GM08714 (cell line): ENCODE measurements at regions not wholly inside any gene's neighbourhood (a gene's known extent, or its start where the extent isn't known, plus 50 kb on each side); places are given as distances from the start of the nearest gene placed in this dataset.
"Not testable (repeated sequence)": the region's sequence is repeated elsewhere in the genome, so short reads cannot be mapped to it uniquely, and the experiment has no call there.

Experiments
- H3K4me3 ChIP-seq: fragments of 200-500 bp; sonication (Bioruptor generic); 2 replicates; pipeline ENCODE4 v1.5.1; 2014; ENCODE audit warnings: mild to moderate bottlenecking, low read length, inconsistent platforms
- ZNF274 ChIP-seq: IDR thresholded peaks from 2 replicates; pipeline ENCODE4 v1.6.1; 2012; ENCODE audit warnings: mild to moderate bottlenecking, low read depth, low read length

DNA sequence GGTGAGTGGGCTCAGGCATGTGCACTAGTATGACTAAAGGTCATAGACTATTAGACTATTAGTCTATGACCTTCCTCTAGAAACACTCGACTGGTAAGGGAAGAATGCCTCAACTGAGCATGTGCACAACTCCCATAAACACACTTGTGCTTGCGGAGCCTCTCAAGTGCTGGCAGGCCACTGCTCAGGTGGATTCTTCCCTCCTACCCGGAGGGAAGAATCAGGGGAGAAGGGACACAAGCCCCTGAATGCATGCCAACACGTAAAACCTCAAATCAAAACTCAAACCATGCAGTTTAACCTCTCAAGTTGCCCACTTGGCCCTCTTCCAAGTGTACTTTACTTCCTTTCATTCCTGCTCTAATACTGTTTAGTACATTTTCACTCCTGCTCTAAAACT lies 287.6 kb upstream of the SGCG start:
- TF ChIP-seq ZNF274, result no peak
- H3K4me3 ChIP-seq, result no peak overlapping the region

DNA sequence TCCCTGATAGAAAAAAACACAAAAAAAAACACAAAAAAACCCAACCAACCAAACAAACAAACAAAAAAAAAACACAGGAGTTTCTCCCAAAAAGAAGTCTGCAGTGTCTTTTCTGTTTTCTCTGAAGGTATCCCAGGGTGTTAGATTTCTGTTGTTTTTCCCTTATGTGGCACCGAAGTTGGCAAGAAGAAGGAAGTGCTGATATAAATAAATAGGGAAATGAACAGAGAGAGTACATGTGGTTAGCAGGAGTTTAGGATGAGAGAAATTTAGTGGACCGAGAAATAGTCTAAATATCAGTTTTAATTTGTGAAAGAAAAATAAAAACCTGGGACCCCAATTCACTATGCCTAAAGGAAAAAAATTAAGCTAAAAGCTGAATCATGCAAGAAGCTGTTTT lies 287.0 kb upstream of the SGCG start:
- H3K4me3 ChIP-seq, result no peak overlapping the region
- TF ChIP-seq ZNF274, result no peak

DNA sequence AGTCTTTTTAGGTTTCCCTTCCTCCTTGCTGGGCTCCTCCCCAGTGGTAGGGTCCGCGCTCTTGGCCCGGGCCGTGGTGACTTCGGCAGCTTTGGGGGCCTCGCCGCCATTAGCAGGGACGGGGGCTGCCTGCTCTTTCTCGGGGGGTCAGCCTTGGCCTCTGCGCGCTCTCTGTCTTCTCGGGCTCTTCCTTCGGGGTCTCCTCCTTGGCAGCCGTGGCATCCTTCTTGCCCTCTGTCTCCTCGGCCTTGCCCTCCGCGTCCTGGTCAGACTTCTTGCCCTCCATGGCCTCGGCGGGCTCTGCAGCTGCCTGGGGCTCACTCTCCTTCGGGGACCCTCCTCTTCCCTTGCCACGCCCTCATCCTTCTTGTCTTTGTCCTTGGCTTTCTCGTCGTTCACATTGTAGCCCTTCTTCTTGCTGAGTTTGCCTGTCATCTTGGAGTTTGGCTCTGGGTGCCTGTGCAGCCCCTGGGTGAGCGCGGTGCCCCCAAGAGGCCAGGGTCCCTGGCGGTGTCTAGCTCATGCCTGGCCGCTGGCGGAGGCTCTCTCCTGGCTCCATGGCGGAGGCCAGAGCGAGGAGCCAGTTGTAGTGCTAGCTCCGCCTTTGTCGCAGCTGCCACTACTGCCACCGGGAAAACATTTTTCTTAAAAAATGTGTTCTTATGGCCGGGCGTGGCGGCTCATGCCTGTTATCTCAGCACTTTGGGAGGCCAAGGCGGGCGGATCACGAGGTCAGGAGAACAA lies 283.0 kb upstream of the SGCG start:
- no peak for TF ChIP-seq ZNF274
- H3K4me3 ChIP-seq, result no peak overlapping the region

DNA sequence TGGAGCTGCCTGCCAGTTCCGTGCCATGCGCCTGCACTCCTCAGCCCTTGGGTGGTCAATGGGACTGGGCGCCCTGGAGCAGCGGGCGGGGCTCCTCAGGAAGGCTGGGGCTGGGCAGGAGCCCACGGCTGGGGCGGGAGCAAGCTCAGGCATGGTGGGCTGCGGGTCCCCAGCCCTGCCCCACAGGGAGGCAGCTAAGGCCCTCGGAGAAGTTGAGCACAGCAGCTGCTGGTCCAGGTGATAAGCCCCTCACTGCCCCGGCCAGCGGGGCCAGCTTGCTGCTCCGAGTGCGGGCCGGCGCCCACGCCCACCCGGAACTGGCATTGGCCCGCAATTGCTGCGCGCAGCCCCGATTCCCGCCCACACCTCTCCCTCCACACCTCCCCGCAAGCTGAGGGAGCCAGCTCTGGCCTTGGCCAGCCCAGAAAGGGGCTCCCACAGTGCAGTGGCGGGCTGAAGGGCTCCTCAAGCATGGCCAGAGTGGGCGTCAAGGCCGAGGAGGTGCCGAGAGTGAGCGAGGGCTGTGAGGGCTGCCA lies 280.3 kb upstream of the SGCG start:
- not testable (repeated sequence) for H3K4me3 ChIP-seq

DNA sequence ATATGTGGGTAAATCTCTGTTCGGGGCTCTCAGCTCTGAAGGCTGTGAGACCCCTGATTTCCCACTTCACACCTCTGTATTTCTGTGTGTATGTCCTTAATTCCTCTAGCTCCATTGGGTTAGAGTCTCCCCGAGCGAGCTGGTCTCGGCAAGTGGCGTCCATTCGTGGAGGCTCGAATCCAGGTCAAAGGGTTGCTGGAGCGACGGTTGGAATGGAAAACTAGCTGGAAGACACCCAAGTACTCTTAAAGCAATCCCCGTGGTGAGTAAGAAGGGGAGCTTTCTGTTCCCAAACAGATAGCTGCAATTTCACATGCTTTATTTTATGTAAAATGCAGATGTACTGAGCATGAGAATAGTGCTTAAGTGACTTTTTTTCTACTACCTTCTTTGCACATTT lies 277.5 kb upstream of the SGCG start:
- TF ChIP-seq ZNF274, result no peak
- H3K4me3 ChIP-seq, result no peak overlapping the region

DNA sequence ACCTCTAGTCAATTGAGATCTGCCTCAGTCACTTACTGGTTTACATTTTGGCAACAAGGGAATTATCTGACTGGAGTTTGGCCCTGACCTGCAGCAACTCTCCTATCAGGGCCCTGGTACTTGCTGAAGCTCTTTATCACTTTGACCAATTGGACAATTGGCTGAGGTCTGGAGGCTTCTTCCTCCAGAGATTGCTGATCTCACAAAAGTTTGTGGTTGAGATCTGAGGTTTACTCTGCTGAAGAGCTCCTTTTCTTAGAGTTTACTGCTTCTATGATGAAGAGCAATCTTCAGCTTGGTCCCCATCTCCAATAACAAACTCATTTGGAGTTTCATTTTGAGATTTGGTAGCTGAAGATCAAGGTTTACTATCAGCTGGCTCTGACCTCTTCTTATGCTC lies 276.9 kb upstream of the SGCG start:
- TF ChIP-seq ZNF274, result no peak
- no peak overlapping the region for H3K4me3 ChIP-seq

DNA sequence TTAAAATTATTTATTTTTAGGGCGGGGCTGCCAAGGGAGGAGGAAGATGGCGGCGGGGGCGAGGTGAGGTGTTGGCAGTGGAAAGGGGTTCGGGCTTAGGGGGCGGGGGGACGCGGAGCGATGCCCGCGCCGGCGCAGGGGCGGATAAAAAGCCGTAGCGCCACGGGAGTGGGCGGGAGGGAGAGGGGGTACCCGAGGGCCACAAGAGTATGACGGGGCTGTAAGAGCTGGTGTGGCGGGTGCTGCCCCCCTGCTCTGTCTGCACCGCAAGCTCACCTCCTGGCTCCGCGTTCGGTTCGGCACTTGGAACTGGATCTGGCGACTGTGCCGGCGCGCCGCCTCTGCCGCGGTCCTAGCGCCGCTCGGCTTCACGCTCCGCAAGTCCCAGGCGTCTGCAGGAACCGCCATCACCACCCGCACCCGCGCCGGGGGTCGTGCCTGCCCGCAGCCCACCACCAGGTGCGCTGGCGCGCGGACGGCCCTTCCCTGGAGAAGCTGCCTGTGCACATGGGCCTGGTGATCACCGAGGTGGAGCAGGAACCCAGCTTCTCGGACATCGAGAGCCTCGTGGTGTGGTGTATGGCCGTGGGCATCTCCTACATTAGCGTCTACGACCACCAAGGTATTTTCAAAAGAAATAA lies 265.2 kb upstream of the SGCG start:
- peak overlapping the region; percentile 76 for H3K4me3 ChIP-seq
- no peak for TF ChIP-seq ZNF274

DNA sequence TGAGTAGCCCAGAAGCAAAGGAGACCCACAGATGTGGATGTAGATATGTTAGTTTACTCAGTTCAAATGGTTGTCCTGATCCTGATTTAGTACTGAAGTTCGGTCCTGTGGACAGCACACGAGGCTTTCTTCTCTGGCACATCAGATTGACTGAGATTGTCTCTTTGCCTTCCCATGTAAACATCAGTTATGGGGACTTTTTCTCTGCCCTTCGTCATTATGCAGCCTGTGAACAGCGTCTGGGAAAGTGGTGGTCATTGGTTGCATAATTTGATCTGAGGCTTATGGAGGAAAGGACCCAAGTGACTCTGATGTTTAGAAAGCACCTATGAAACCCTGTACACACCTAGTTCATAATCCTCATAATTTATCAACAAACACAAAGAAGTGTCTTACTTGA lies 264.5 kb upstream of the SGCG start:
- peak overlapping the region; percentile 76; the same call in 1 of the 2 replicates for H3K4me3 ChIP-seq

DNA sequence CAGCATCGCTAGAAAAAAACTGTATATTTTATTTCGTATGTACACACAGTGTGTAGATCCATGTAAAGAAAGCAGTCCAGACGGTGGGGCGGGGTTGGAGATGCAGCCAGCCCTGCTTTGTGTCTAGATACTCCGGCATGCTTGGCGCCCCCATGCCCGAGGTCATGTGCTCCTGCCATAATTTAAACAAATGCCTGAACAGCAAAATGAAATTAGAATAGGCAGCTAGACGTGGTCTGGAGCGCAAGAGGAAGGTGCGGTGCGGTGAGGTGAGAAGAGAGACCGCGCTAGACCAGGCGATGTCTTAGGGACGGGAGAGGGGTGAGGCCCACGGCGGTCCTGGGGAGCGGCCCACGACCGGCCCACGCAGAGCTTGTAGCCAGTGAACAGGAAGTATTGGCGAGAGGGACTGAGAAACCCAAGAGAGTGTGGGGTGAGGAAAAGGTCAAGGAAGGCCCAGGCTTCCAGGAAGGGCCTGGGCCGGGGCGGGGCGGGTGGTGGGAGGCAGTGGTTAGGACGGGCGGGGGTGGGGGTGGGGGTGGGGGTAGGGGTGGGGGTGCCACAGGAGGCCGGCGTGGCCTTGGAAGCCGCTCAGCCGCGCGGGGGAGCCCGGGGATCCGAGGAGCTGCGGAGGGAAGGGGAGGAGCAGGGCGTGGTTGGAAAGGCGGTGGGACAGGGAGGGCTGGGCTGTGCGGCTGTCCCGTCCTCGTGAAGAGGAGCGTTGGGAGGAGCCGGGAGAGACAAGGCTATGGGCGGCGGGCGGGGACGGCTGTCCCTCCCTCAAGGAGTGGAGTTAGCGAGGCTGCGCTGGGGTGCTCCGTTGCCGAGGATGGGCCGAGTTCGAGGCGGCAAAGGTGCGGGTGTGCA lies 254.7 kb upstream of the SGCG start:
- no peak for TF ChIP-seq ZNF274
- peak overlapping the region; percentile 0; the same call in 1 of the 2 replicates for H3K4me3 ChIP-seq

DNA sequence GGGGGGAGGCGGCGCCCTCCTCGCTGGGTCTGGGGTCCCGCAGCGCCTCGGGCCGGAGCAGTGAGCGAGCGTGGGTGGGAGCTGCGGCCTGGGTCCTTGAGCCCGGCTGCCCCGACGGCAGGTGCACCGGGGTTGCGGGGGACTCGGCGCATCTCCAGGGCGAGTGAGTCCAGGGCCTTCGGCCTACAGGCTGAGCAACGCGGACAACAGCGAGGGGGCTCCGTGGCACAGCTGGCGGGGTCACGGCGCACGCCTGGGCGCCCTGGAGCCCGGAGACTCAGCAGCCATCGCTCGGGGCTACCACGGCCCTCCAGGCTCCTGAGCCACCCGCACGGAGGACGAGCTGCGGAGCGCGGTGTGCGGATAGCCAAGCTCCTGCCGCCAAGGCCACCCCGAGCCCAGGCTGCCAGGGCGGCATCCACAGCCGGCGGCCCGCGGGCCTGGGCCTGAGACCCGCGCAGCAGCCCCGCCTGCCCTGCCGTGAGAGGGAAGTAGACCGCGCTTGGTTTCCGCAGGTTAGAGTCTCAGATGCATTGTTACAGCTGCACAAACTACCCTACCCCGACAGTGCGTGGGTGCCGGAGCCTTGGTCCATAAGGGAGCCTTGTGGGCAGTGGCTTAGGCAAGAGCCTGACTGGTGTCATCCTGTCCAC lies 253.9 kb upstream of the SGCG start:
- peak overlapping the region; percentile 0; the same call in 1 of the 2 replicates for H3K4me3 ChIP-seq
- no peak for TF ChIP-seq ZNF274

DNA sequence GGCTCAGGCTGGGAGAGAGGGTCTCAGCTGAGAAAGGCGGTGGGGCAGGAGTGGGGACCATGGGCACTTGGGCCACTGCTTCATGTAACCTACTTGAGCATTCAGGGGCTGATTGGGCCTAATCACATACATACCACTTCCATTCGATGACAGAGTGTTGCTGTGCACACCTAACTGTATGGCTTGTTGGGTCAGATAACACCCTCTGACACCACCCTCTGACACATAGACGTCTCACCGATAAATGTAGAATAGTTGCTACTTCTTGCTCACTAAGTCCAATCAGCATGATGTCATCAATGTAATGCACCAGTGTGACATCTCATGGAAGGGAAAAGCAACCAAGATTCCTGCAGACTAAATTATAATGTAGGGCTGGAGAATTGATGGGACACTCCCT lies 252.9 kb upstream of the SGCG start:
- H3K4me3 ChIP-seq, result not testable (repeated sequence)

DNA sequence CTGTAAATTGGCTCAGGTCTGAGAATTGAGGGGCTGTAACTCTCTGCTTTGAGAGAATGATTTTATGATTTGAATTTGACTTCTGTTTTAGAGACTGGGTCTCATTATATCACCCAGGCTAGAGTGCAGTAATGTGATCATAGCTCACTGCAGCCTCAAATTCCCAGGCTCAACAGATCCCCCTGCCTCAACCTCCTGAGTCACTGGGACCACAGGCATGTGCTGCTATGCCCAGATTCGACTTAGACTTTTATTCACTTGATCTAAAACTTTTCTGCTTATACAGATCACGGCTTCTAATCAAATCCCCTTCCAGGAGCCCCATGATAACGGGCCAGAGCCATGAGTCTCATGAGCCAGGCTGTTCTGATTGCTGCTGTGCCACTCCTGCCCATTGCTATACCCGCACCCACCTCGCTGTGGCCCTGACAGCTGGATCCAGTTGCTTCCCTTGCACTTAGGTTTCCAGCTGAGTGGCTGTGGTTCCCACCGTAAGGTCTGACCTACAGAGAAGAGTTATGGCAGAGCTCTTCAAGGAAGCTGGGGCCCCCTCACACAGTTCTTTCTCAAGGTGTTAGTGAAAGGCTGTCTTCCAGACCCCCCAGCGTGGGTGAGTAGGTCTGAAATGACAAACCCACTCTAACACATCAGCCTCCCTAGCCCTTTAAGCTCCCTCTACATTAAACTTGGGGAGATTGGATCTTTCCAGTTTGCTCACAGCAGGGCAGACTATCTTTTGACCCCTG lies 251.2 kb upstream of the SGCG start:
- TF ChIP-seq ZNF274, result no peak
- H3K4me3 ChIP-seq, result no peak overlapping the region

DNA sequence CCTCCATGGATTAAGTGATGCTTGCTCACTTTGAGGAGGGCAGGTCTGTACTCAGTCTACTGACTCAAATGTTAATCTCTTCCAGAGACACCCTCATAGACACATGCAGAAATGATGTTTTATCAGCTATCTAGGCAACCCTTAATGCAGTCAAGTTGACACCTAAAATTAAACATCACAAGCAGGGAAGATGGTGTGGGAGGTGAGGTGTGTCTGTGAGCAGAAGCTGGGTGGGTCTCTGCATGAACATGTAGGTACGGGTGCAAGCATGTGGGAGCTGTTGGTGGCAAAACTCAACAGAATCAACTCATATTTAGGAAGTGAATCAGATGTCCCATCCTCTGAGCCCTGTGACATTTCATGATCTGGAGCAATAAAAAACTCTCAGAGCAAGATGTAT lies 249.2 kb upstream of the SGCG start:
- no peak overlapping the region for H3K4me3 ChIP-seq

DNA sequence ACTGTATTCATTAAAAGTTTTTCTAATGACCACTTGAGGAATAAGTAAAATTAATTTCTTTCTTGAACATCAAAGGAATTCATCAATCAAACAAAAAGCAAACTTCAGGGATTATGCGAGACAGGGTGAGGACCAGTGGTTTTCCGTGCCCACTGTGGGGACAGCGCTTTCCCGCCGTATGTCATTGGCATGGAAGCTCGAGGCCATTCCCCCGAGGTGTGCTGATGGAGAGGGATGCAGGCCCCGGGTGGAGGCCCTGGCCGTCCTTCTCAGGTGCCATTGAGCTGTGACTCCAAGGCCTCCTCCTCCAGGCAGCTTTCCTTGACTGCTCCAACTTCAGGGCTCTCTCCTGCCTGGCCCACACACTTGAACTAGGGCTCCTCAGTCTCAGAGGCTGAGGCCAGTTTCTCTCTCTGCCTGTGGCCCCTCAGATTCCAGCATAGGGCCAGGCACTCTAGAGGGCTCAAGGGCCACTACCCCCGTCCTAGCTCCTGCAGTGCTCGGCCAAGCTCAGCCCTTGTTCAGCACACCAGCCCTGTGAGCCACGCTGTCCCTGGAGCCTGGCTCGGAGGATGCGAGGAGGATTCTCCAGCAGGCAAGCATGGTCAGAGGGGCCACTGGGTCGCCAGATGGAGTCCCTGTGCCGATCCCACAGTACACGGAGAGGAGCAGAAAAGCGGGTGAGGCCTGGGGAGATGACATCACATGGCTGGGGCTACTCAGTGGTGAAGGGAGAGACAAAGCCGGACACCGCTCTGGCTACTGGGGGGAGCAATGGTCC lies 248.0 kb upstream of the SGCG start:
- not testable (repeated sequence) for H3K4me3 ChIP-seq

More for the DNA sequence above, 249.2 kb upstream of the SGCG start:
- TF ChIP-seq ZNF274, result no peak
